SW480 (cell line): ENCODE measurements at regions not wholly inside any gene's neighbourhood (a gene's known extent, or its start where the extent isn't known, plus 50 kb on each side); places are given as distances from the start of the nearest gene placed in this dataset.

Experiments
- DNase-seq: peaks from one replicate; pipeline ENCODE4 v3.0.0-alpha.2; 2016; ENCODE audit warnings: low spot score

GRCh38 chrY:11293392-11293791 is 1407.6 kb upstream of the USP9Y start:
- no peak for DNase-seq

DNA sequence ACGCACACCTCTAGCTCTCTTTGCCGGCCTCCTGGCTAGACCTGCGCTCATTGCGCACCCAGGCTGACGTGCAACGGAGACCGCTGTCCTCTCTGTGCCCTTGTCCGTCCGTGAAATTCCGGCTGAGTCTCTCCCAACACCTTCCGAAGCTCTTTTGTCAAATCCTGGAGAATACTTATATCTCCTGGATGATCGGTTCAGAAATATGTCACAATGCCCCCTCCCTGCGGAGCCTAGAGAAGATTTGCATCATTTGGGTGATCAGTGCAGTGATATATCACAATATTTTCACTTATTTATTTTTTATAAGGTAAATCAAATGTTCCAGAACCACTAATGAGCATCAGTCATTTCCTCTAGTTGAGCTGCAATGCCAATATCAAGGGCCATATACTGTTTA is 1366.9 kb upstream of the USP9Y start:
- DNase-seq, result peak; percentile 6
